ENCODE measurements at regions not wholly inside any gene's neighbourhood (a gene's known extent, or its start where the extent isn't known, plus 50 kb on each side); places are given as distances from the start of the nearest gene placed in this dataset.

- TF ChIP-seq POLR2AphosphoS5 (IDR thresholded peaks at IDR 0.05; ENCODE audit: low read depth, low read length), result no peak
- no peak for TF ChIP-seq POLR2A (IDR thresholded peaks at IDR 0.05; ENCODE audit: low read depth, low read length)
- no peak for TF ChIP-seq TAF1 (IDR thresholded peaks at IDR 0.05; ENCODE audit: borderline replicate concordance, low read depth, low read length)
Observed at GRCh38 chr4:120218981-120219380, 152.3 kb upstream of the MAD2L1 start.

Measured in GM12892 (cell line).